SU-DHL-6 (cell line): ENCODE measurements at regions not wholly inside any gene's neighbourhood (a gene's known extent, or its start where the extent isn't known, plus 50 kb on each side); places are given as distances from the start of the nearest gene placed in this dataset.

Experiments used
- H2AFZ ChIP-seq: fragments of 200-600 bp; sonication (generic); 2 replicates; pipeline ENCODE4 v1.6.1; 2014; ENCODE audit warnings: low read depth, mild to moderate bottlenecking, moderate library complexity, mixed read lengths, antibody characterized with exemption, low read length; ENCODE audit not compliant: severe bottlenecking
- H3F3A ChIP-seq: fragments of 200-600 bp; shearing (Covaris generic); 2 replicates; pipeline ENCODE4 v1.6.0; 2016; ENCODE audit warnings: antibody characterized with exemption, mild to moderate bottlenecking; ENCODE audit not compliant: insufficient read depth
- H3K27ac ChIP-seq: fragments of 200-600 bp; sonication (generic); 2 replicates; pipeline ENCODE4 v1.5.1; 2016; ENCODE audit warnings: low read depth, mild to moderate bottlenecking, low read length, moderate library complexity, mixed read lengths
- H3K27me3 ChIP-seq: fragments of 200-600 bp; sonication (generic), shearing (Covaris generic); 2 replicates; pipeline ENCODE4 v1.6.0; 2014; ENCODE audit warnings: mild to moderate bottlenecking, low read length
- H3K36me3 ChIP-seq: fragments of 200-600 bp; sonication (generic); 2 replicates; pipeline ENCODE4 v1.6.1; 2014; ENCODE audit warnings: mild to moderate bottlenecking, low read length, mixed read lengths
- H3K4me2 ChIP-seq: fragments of 300-600, 200-600 bp; shearing (Covaris generic), sonication (generic); 2 replicates; pipeline ENCODE4 v1.6.0; 2014; ENCODE audit warnings: low read length, low read depth, mild to moderate bottlenecking; ENCODE audit not compliant: poor library complexity, severe bottlenecking
- H3K4me3 ChIP-seq: fragments of 200-600 bp; sonication (generic); 2 replicates; pipeline ENCODE4 v1.5.1; 2014; ENCODE audit warnings: antibody characterized with exemption, low read length, mild to moderate bottlenecking, mixed read lengths; ENCODE audit not compliant: insufficient read depth, poor library complexity, severe bottlenecking
- H3K79me2 ChIP-seq: fragments of 200-600 bp; sonication (generic); 2 replicates; pipeline ENCODE4 v1.6.1; 2014; ENCODE audit warnings: mild to moderate bottlenecking, low read length, moderate library complexity; ENCODE audit not compliant: insufficient read depth
- H3K9ac ChIP-seq: fragments of 200-600 bp; sonication (generic); 2 replicates; pipeline ENCODE4 v1.7.0; 2014; ENCODE audit warnings: mild to moderate bottlenecking, low read length
- H3K9me2 ChIP-seq: fragments of 200-600 bp; sonication (generic); replicated peaks from 2 replicates; pipeline ENCODE4 v1.6.1; 2014; ENCODE audit warnings: low read length; ENCODE audit not compliant: insufficient read depth
- H3K9me3 ChIP-seq: fragments of 200-600 bp; sonication (generic); 2 replicates; pipeline ENCODE4 v1.6.1; 2014; ENCODE audit warnings: low read length, mixed read lengths; ENCODE audit not compliant: insufficient read depth
- H4K20me1 ChIP-seq: fragments of 200-600 bp; sonication (generic); 2 replicates; pipeline ENCODE4 v1.6.1; 2014; ENCODE audit warnings: low read depth, mild to moderate bottlenecking, antibody characterized with exemption, low read length, moderate library complexity, mixed read lengths
- CTCF ChIP-seq: fragments of 200-600 bp; sonication (generic); IDR thresholded peaks from one replicate; pipeline ENCODE4 v1.5.1; 2017; ENCODE audit warnings: antibody characterized with exemption, mild to moderate bottlenecking, low read length, moderate library complexity; ENCODE audit not compliant: insufficient read depth, poor library complexity, severe bottlenecking
- EZH2phosphoT487 ChIP-seq: fragments of 200-600 bp; sonication (generic), shearing (Covaris generic); conservative IDR thresholded peaks from 2 replicates; pipeline ENCODE4 v1.6.1; 2018; ENCODE audit warnings: mild to moderate bottlenecking, antibody characterized with exemption, low read length, moderate library complexity, mixed read lengths

GRCh38 chr5:18098691-18099090, 464.4 kb downstream of the TAF11L14 start:
- no peaks in the 10 kb centered on the region for H3K9me2 ChIP-seq
- TF ChIP-seq CTCF (no peak), EZH2phosphoT487 (no peak)

GRCh38 chr5:18099261-18099660, 465.0 kb downstream of the TAF11L14 start:
- no peak overlapping the region for H2AFZ ChIP-seq
- no peaks in the 10 kb centered on the region for H3K79me2 ChIP-seq
- H3K36me3 ChIP-seq, result no peaks in the 10 kb centered on the region
- no peaks in the 10 kb centered on the region for H3K9me3 ChIP-seq
- H4K20me1 ChIP-seq, result no peaks in the 10 kb centered on the region
- TF ChIP-seq CTCF (no peak), EZH2phosphoT487 (no peak)
- H3K27ac ChIP-seq, result no peak overlapping the region
- H3K4me2 ChIP-seq, result no peak overlapping the region
- no peak overlapping the region for H3K4me3 ChIP-seq
- H3K9ac ChIP-seq, result no peak overlapping the region
- no peaks in the 10 kb centered on the region for H3F3A ChIP-seq
- H3K9me2 ChIP-seq, result no peaks in the 10 kb centered on the region
- no peaks in the 10 kb centered on the region for H3K27me3 ChIP-seq

More at GRCh38 chr5:18098691-18099090, 464.4 kb downstream of the TAF11L14 start:
- Histone ChIP-seq H4K20me1 (no peaks in the 10 kb centered on the region), H3K4me2 (no peak overlapping the region), H3K9me3 (no peaks in the 10 kb centered on the region), H2AFZ (no peak overlapping the region), H3K27ac (no peak overlapping the region), H3F3A (no peaks in the 10 kb centered on the region), H3K36me3 (no peaks in the 10 kb centered on the region), H3K4me3 (no peak overlapping the region), H3K9ac (no peak overlapping the region), H3K79me2 (no peaks in the 10 kb centered on the region), H3K27me3 (no peaks in the 10 kb centered on the region)

- H3K36me3 ChIP-seq, result no peaks in the 10 kb centered on the region
- no peak overlapping the region for H3K9ac ChIP-seq
- H3K4me3 ChIP-seq, result no peak overlapping the region
- no peak overlapping the region for H3K4me2 ChIP-seq
- H3F3A ChIP-seq, result no peaks in the 10 kb centered on the region
- H3K9me3 ChIP-seq, result no peaks in the 10 kb centered on the region
- no peak overlapping the region for H2AFZ ChIP-seq
- no peaks in the 10 kb centered on the region for H3K9me2 ChIP-seq
- no peak overlapping the region for H3K27ac ChIP-seq
- H4K20me1 ChIP-seq, result no peaks in the 10 kb centered on the region
- TF ChIP-seq EZH2phosphoT487, result no peak
- no peak for TF ChIP-seq CTCF
- no peaks in the 10 kb centered on the region for H3K79me2 ChIP-seq
- H3K27me3 ChIP-seq, result no peaks in the 10 kb centered on the region
These were observed 467.3 kb downstream of the TAF11L14 start for GRCh38 chr5:18101532-18101931.

GRCh38 chr5:18102733-18103132, 468.5 kb downstream of the TAF11L14 start:
- Histone ChIP-seq H2AFZ (no peak overlapping the region), H3K79me2 (no peaks in the 10 kb centered on the region), H3F3A (no peaks in the 10 kb centered on the region), H3K9me2 (no peaks in the 10 kb centered on the region), H3K27me3 (no peaks in the 10 kb centered on the region), H4K20me1 (no peaks in the 10 kb centered on the region), H3K4me2 (no peak overlapping the region), H3K9me3 (no peaks in the 10 kb centered on the region), H3K4me3 (no peak overlapping the region), H3K9ac (no peak overlapping the region), H3K36me3 (no peaks in the 10 kb centered on the region), H3K27ac (no peak overlapping the region)
- TF ChIP-seq EZH2phosphoT487 (no peak), CTCF (no peak)
